ENCODE measurements at regions not wholly inside any gene's neighbourhood (a gene's known extent, or its start where the extent isn't known, plus 50 kb on each side); places are given as distances from the start of the nearest gene placed in this dataset.
"Not testable (repeated sequence)": the region's sequence is repeated elsewhere in the genome, so short reads cannot be mapped to it uniquely, and the experiment has no call there.

DNA sequence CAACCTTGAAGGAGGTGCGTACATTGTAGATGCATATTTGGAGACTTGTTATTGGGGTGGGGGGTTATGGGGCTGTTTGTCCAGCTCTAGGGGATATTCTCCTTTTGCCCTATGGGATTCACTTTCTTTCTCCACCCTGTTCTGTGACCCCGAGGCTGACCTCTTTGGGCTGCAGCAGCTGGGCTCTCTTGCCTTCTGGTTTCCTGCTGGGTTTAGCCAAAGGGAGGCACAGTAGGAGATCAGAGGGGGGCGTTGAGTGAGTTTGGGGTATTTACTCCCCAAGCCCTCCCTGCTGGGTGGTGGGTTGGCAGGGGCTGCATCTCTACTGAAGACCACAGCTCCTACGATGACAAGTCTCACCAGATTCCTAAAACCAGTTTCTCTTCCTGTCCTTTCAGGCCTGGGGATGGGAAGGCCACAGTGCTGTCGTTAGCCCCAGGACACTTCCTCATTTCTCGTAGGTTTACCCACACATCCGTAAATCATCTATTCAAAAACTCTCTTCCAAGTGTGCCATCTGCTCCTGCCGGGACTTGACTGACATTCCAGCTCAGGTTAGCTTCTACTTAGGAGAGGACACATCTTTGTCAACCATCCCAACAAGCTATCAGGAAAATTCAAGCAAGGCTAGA lies 127.1 kb downstream of the TMEM30B start:
- peak; percentile 48 for DNase-seq

DNA sequence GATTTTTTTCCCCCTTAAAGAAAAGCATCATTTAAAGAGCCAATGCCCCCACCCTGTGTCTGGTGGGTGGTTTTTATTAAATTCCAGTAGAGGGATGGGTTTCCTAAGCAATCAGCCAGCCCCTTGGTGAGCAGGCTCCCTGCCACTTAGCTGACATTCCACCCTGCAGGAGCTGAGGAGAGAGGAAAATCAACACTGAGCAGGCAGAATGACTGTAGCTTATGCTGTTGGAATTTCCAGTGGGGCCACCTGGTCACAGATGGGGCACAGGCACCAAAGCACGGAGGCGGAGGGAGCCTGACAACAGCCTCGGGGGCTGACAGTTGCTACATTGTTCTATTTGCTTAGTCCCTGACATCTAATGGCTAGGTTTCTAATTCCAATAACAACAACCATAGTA lies 127.7 kb downstream of the TMEM30B start:
- DNase-seq, result peak; percentile 85

DNA sequence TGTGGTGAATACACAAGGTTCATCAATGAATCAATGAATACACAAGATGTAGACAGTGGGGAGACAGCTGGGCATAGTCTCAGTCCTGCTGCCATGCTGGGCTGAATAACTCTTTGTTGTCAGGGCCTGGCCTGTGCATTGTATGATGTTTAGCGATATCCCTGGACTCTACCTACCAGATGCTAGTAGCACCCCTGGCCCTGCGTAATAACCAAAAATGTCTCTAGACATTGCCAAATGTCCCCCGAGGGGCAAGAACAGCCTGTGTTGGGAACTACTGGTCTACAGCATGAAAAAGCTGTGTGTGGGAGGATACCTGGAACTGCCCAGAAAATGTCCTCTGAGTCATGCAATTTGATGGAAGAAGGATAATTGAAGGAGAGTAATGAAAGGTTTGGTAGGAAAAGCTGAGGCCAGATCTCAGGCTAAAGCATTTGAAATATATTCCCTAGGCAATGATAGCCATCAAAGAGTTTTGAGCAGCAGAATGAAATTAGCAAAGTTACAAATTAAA lies 128.2 kb downstream of the TMEM30B start:
- DNase-seq, result peak; percentile 21

DNA sequence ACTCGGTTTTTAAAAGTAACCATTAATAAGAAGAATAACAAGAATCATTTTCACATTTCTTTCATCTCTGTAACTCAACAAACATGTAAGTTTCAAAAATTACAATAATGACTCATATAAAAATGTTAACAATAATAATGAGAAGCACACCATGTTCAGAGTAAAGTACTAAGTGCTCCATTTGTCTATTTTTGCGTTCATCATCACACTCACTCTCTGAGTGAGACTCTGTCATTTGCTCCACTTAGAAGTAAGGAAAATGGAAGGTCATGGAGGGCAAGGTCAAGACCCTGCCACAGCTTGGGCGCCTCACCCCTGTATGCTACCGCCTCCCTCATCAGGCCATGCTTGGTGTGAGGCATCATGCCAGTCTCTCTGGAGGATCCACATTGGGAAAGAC lies 129.9 kb downstream of the TMEM30B start:
- DNase-seq, result no peak

DNA sequence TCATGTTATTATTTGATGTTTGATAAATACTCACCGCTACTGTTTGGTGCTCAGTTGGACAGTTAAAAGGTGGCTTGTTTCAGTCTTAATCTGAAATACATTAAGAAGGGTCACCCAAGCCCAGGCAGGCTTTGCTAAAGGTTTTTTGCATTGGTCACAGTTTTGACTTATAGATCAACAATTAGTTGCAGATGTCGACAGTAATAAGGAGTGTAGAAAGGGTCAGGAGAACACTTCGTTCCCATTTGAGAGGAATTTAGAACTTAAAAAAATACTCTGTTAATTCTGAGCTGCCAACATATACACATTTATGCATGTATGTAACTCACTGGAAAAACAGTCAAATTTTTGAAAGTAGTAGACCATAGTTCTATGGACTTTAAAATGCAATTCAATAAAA lies 130.3 kb downstream of the TMEM30B start:
- DNase-seq, result no peak

DNA sequence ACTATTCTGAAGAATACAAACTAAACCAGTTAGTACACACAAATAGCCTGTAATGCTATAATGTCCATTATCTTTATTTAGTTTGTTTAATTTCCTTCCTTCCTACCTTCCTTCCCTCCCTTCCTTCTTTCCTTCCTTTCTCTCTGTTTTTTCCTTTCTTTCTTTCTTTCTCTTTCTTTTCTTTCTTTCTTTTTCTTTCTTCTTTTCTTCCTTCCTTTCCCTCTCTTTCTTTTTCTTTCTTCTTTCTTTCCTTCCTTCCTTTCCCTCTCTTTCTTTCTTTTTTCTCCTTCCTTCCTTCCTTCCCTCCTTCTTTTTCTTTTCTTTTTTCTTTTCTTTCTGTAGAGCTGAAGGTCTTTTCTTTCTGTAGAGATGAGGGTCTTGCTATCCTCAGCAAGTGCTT lies 131.2 kb downstream of the TMEM30B start:
- no peak for DNase-seq

DNA sequence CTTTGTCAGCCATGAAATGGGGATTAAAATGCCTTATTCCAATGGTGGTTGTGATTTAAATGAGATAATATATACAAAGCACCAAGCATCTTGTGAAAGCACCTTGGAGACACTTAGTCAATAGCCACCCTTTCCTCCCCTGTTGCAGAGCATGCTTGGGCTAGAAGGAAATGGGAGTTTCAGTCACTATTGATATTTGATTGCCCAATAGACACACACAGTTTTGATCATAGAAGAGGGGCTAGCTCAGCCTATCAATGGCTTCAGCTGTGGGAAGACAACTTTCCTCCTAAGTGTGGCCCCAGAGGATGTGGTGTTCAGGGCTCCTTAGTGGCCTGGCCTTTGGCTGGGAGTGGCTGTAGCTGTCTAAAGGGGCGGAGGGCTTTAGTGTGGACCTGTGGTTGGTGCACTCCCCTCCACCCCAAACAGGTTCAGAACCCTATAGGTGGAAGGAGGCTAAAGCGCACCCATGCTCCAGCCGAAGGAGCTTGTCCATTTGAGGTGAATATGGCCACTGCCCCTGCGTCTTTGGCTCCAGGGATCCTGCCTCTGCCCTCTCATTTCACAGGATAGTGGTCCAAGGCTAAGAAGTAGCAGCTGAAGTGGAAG lies 132.3 kb downstream of the TMEM30B start:
- DNase-seq, result no peak

DNA sequence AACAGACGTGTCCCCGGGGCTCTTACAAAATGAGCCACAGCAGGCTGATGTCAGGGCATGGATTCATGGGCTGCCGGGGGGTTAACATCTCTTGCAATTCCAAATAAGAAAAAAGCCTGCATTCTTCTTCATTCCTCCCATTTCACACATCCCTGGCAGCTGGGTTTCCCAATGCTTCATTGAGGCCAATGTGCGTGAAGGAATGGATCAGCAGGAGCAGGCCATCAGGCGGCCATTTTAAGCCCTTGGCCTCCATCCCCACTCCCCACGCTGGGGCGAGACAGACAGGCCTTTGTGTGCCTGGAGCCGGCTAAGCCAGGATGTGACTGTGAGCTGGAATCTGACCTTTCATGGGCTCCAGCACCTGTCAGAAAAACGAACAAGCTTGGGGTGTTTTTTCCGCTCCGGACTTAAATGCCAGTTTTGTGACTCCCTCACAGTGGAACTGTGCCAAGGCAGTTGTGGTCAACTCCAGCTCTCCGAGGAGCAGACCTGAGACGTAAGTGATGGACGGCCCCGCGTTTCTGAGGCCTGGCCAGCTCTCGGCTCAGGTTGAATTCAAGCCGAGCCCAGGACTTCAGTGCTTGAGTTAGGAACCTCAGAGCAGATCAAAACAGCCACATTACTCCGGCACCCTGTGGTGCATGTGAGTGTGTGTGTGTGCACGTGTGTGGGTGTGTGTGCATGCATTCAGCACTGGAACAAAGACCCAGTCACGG lies 133.1 kb downstream of the TMEM30B start:
- DNase-seq, result no peak

DNA sequence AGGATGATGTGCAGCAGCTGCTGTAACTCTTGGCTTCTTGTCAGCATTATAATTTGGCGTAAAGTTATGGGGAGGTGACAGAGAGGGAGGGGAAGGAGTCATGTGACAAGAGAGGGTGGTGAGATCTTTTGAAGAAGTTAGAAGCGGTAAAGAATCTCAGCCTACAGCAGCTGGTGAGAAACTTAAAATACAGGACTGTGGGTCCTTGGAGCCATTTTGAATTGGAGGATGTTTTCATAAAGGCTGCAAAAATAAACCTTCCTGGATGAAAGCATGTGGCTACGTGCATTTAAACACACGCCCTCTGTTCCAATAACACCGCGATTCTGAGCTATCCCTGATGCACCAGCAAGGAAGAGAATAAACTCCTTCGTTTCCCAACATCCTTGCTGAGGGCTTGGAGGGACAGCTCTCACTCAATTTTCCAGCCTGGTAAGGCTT lies 133.7 kb downstream of the TMEM30B start:
- peak; percentile 63 for DNase-seq

DNA sequence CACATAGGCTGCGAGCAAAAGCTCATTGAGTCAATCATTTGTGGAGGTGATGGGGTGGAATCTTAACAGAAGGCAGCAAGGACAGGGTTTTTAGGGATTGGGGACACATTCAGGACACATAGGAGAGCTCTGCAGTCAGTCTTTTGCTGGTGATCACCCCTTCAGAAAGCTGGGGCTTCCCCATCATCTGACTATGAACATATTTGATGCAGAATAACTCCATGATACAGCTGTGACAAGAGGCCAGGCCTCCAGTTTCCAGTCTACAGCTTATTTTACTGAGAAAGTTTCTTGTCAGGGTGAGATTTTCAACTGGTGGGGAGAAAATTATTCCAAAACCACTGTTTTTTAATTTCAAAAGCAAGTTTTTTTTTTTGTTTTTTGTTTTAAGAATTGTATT lies 134.2 kb downstream of the TMEM30B start:
- DNase-seq, result no peak

DNA sequence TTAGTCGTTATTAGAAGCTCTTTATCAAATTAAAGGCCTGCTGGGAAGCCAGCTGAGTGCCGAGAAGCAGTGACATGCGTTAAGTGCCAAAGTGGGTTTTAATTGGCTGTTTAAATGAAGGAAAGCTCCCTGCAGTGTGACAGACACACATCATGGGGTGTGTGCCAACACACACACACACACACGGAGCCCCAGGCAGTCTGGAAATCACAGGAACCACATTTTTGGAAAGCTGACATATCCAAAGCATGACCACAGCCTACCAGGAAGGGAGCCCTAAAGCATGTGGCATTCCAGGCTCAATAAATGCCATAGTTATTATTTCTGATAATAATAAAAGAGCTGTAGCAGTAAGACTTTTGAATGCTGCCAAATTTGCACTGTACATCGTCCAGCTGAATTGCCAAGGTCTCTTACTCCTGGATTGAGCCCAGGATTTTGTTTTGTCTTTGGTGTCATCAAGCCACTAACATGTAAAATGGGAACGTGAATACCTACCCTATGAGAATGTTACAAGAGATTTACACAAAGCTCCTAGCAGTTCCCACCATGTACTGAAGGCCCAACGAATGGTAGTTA lies 135.1 kb downstream of the TMEM30B start:
- no peak for DNase-seq

DNA sequence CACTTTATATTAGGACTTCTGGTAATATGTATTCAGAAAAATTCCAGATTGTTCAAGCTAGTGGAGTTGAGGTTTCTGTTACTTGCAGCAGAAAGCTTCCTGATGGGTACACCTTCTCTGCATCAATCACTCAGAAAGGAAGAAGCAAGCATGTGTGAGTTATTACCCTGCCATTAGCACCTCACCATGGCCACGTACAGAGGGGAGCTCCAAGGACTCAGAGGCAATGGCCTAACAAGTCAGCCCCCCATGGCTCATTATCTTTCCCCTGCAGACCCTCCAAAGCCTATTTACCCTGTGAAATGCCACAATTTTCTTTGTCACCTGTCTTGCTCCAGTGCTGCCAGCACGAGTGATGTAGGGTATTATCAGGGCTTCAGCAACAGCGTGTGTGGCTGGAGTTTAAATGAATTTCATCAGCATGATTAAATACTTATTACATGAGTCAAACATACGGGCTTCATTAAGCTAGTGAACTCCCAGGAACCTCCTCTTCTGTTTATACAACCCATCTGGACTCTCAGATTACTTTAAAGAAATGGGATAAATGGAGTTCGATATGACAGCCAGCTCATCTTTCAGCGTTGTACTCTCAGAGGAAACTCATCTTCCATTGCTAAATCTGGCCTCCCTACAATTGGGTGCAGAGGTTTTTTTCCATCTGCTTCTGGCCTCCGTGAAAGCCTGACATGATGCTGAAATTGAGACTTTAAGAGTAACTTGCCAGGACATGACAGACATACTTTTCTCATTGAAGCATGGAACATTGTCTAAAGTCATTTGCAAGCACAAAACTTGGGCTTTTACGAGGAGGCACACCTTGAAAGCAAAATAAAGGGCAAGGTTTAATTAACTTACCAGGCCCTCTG lies 135.9 kb downstream of the TMEM30B start:
- peak; percentile 100 for DNase-seq

DNA sequence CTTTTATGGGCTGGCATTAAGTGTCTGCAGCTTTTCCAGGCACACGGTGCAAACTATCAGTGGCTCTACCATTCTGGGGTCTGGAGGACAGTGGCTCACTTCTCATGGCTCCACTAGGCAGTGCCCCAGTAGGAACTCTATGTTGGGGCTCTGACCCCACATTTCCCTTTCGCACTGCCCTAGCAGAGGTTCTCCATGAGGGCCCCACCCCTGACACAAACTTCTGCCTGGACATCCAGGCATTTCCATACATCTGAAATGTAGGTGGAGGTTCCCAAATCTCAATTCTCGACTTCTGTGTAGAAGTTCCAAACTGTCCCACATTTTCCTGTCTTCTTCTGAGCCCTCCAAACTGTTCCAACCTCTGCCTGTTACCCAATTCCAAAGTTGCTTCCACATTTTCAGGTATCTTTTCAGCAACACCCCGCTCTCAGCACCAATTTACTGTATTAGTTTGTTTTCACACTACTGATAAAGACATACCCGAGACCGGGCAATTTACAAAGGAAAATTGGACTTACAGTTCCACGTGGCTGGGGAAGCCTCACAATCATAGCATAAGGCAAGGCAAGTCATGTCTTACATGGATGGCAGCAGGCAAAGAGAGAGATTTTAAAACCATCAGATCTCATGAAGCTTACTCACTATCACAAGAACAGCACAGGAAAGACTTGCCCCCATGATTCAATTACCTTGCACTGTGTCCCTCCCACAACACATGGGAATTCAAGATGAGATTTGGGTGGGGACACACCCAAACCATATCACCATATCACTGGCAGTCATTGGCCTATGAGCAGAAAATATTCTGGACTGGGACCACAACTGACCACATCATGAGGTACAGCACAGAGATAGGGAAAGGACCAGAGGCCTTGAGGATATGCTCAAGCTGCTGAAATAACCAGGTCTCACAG lies 136.8 kb downstream of the TMEM30B start:
- DNase-seq, result not testable (repeated sequence)

DNA sequence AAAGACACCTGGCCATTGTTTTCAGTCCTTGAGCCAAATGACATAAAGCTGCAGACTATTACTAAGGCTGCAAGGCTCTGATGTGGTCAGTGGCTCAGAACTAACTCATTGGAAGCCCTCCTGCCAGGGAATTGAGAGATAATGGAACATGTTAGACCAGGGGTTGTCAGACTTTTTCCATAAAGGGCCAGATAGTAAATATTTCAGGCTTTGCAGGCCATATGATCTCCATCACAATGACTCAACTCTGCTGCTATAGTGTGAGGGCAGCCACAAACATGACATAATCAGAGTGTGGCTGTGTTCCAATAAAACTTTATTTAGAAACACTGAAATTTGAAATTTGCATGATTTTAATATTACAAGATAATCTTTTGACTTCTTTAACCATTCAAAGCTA lies 140.3 kb downstream of the TMEM30B start:
- no peak for DNase-seq

DNA sequence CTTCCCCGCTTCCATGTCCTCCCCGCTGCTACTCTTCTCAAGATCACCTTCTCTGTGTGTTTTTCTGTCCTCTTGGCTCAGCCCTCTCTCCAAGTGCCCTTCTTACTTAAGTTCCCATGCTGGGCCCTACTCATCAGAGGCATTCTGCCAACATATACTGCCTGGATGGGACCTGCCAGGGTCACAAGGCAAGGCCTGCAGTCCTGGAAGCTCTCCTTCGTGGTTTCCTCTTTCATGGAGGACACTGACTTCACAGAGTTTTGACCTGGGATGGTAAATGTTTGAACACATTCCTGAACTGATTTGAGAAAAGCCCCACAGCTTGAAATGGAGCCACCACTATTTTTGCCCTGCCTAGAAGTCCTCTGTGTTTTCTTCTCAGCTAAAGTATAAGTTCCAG lies 140.9 kb downstream of the TMEM30B start:
- DNase-seq, result no peak

DNA sequence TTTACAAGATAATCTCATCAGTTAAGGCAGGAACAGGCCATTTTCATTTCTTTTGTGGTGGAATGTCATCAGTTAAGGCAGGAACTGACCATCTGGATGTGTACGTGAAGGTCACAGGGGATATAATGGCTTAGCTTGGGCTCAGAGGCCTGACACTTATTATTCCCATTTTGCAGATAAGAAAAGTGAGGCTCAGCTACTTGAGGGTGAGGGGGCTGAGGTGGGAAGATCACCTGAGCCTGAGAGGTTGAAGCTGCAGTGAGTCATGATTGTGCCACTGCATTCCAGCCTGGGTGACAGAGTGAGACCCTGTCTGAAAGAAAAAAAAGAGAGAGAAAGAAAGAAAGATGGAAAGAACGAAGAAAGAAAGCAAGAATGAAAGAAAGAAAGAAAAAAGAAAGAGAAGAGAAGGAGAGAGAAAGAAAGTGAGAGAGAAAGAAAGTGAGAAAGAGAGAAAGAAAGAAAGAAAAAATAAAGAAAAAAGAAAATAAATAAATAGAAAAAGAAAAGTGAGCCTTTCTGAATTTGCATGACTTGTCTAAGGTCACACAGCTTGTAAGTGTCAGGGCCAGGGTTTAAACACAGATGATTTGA lies 142.0 kb downstream of the TMEM30B start:
- DNase-seq, result no peak

DNA sequence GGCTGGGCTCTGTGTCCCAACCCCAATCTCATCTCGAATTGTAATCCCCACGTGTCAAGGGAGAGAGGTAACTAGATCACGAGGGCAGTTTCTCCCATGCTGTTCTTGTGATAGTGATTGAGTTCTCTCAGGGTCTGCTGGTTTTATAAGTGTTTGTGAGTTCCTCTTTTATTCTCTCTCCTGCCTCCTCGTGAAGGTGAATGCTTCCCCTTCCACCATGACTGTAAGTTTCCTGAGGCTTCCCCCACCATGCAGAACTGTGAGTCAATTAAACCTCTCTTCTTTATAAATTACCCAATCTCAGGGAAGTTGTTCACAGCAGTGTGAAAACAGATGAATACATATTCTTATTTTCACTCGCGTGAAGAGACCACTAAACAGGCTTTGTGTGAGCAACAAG lies 148.2 kb downstream of the TMEM30B start:
- no peak for DNase-seq

DNA sequence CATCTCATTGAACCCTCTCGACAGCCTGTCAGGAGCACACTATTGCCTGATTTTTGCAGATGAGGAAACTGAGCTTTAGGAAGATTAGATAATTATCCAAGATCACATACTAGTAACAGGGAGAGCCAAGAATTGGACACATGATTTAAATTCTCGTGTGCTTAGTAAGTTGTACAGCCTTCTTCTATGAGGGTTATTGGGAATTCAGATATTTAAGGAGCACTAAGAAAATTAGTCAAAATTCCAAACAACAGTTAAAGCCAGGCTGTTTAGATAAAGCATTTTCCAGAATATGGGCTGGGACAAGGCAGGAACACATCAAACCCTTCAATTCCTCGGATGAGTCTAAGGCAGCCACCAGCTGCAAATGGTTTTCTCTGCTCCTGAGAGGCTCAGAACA lies 148.8 kb downstream of the TMEM30B start:
- no peak for DNase-seq

DNA sequence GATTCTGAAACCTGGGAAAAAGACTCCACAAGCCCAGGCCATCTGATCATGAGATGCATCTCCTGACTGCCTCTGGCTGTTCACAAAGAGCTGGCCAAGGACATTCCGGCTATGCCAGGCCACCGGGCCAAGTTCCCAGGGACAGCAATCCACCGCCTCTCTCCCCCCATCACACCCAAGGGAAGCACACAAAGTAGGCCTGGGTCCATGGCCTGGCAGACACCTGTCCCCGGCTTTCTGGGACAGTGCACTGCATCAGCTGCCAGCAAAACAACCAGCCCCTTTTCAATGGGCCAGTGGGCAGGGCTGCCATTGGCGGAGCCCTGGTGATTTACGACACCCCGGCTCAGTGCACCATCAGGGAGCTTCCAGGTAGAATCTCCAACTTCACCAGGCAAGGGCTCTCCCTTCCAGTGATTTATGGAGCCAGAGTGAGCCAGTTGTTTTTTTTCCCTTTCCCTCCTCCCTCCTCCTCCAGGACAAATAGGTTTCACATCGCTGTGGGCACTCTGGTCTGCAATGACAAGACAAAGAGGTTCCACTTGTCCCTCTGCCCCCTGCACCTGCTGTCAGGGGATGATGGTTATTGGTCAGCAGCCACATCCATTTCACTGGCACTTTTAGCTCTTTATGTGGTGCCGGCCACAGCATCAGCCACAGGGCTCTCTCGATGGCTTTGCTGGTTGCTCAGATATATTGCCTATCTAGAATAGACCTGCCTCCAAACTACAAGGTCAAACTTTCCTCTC lies 149.6 kb downstream of the SLC38A6 start:
- no peak for DNase-seq

DNA sequence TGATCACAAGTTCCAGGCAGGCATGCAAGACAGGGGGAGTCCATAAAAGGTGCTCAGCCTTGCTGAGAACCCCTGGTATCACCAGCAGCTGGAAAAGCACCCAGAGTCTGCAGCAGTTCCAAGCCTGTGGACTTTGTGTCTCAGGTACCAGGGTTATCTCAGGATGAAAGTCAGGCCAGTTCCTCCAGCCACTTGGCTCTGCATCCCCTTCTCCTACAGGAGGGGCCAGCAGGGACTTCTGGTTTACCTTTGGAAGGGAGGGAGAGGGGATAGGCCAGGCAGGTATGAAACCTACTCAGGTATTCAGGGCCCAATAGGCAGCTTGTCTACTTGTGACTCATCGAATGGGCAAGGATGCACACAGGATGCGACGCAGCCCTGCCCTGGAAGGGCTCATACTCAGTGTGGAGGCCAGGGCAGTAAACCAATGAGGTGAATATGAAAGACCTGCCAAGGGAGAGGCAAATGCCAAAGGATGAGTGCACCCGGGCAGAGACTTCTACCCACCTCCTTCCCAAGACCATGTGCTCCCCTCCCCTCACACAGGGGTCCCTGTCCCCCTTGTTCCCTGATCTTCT lies 148.2 kb downstream of the SLC38A6 start:
- DNase-seq, result no peak
